ENCODE measurements at regions not wholly inside any gene's neighbourhood (a gene's known extent, or its start where the extent isn't known, plus 50 kb on each side); places are given as distances from the start of the nearest gene placed in this dataset.
A peak's percentile ranks its signal among the peaks of the same experiment; 100 is the strongest.

DNA sequence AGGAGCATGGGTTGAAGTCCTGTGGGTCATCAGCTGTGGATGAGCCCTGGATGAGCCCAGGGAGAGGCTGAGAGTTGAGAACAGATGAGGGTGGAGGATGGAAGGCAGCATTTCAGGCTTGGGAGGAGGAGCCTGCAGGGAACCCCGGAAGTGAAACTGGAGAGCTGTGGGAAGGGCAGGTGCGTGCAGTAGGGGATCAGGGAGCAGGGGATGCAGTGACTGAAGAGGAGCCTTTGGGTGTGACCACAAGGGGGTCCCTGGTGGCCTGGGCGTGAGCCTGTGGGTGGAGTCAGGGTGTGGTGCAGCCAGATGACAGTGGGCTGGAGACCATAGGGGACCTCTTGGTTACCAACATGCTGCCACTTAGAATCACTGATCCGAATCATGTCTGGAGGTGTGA is 115.5 kb downstream of the PAPOLA start:
- no peak for DNase-seq
- Histone ChIP-seq H3K36me3 (no peaks in the 10 kb centered on the region), H3K4me3 (no peak overlapping the region), H3K4me1 (no peaks in the 10 kb centered on the region), H3K9me3 (no peaks in the 10 kb centered on the region), H3K27ac (no peak overlapping the region), H3K27me3 (no peaks in the 10 kb centered on the region)
- TF ChIP-seq POLR2AphosphoS5 (IDR thresholded peaks at IDR 0.05), result no peak
- TF ChIP-seq EP300 (IDR thresholded peaks at IDR 0.05), result no peak
- TF ChIP-seq POLR2A (IDR thresholded peaks at IDR 0.05), result no peak
- TF ChIP-seq, protein P1, sequence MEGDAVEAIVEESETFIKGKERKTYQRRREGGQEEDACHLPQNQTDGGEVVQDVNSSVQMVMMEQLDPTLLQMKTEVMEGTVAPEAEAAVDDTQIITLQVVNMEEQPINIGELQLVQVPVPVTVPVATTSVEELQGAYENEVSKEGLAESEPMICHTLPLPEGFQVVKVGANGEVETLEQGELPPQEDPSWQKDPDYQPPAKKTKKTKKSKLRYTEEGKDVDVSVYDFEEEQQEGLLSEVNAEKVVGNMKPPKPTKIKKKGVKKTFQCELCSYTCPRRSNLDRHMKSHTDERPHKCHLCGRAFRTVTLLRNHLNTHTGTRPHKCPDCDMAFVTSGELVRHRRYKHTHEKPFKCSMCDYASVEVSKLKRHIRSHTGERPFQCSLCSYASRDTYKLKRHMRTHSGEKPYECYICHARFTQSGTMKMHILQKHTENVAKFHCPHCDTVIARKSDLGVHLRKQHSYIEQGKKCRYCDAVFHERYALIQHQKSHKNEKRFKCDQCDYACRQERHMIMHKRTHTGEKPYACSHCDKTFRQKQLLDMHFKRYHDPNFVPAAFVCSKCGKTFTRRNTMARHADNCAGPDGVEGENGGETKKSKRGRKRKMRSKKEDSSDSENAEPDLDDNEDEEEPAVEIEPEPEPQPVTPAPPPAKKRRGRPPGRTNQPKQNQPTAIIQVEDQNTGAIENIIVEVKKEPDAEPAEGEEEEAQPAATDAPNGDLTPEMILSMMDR (IDR thresholded peaks at IDR 0.05), result no peak
- 76 to 81% methylated on average over 3 to 4 of the region's 4 CpGs for WGBS, 2 donors
- ATAC-seq (ENCODE audit: low FRiP score in 2 of 2), result no peak

DNA sequence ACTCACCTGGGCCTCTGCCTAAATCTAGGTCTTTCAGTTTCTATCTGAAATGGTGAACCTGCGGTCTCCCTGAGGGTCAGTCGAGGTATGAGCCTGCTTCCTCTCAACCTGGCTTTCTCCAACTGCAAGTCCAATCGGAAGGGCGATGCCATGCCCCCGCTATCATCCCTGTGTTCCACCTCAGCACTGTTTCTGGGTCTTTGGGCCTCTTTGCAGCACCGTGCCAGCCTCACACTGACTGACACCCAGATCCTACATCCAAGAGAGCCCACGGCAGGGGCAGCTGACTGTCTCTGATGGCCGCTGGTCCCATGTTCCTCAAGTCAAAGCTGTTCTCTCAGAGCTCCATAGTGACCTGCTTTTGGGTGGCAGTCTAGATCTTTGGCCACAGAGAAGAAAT is 120.7 kb downstream of the PAPOLA start:
- WGBS, 2 donors, result 84 to 100% methylated on average over 6 to 8 of the region's 8 CpGs
- TF ChIP-seq POLR2A (IDR thresholded peaks at IDR 0.05), result no peak
- no peak for TF ChIP-seq EP300 (IDR thresholded peaks at IDR 0.05)
- TF ChIP-seq POLR2AphosphoS5 (IDR thresholded peaks at IDR 0.05), result no peak
- TF ChIP-seq, protein P1 (IDR thresholded peaks at IDR 0.05), result no peak
- DNase-seq (no peak), ATAC-seq (ENCODE audit: low FRiP score in 2 of 2) (no peak)
- Histone ChIP-seq H3K27ac (no peak overlapping the region), H3K4me3 (no peak overlapping the region), H3K36me3 (no peaks in the 10 kb centered on the region), H3K9me3 (no peaks in the 10 kb centered on the region), H3K4me1 (no peaks in the 10 kb centered on the region), H3K27me3 (no peaks in the 10 kb centered on the region)

DNA sequence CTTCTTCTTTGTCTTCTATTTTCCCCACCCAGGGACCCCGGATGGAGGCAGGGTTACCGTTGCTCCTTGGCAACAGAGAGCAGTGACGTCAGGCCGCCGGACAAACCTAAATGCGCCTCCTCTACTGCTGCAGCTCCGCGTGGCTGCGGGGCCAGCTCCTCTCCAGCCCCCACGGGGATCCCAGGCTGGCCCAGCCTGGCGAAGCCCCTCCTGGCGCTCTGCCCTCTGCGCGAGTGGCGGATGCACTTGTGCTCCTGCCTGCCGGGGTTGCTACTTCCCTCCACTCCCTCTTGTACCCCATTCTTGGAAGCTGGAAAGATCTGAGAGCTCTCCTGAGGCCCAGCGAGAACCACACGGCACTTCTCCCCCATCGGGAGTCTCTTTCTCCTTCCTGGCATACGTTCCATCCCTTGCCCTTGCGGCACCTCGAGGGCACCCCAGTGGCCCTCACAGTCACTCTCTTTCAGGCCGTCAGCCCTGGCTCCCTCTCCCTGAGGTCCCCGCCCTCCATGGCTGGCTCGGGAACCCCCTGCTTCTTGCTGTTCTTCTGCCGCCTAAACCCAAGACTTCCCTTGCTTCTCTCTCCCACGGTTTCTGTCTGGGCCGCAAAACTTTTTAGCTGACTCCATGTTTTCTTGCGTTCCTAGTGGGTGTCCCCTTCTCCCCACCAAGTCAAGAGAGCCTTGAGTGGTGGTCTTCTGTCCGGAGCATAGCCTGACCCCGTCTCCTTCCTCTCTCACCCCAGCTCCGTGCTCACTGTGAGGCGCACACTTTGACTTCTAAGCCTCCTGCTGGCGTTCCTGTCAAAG is 121.7 kb downstream of the PAPOLA start:
- DNase-seq (no peak), ATAC-seq (ENCODE audit: low FRiP score in 2 of 2) (no peak)
- no peaks in the 10 kb centered on the region for H3K4me1 ChIP-seq
- no peaks in the 10 kb centered on the region for H3K27me3 ChIP-seq
- H3K9me3 ChIP-seq, result no peaks in the 10 kb centered on the region
- WGBS, 2 donors, result 82% methylated on average over 31 to 34 of the region's 34 CpGs
- H3K27ac ChIP-seq, result no peak overlapping the region
- TF ChIP-seq POLR2AphosphoS5 (IDR thresholded peaks at IDR 0.05) (no peak), EP300 (IDR thresholded peaks at IDR 0.05) (no peak), POLR2A (IDR thresholded peaks at IDR 0.05) (no peak)
- TF ChIP-seq, protein P1 (IDR thresholded peaks at IDR 0.05), result no peak
- no peaks in the 10 kb centered on the region for H3K36me3 ChIP-seq
- H3K4me3 ChIP-seq, result no peak overlapping the region

DNA sequence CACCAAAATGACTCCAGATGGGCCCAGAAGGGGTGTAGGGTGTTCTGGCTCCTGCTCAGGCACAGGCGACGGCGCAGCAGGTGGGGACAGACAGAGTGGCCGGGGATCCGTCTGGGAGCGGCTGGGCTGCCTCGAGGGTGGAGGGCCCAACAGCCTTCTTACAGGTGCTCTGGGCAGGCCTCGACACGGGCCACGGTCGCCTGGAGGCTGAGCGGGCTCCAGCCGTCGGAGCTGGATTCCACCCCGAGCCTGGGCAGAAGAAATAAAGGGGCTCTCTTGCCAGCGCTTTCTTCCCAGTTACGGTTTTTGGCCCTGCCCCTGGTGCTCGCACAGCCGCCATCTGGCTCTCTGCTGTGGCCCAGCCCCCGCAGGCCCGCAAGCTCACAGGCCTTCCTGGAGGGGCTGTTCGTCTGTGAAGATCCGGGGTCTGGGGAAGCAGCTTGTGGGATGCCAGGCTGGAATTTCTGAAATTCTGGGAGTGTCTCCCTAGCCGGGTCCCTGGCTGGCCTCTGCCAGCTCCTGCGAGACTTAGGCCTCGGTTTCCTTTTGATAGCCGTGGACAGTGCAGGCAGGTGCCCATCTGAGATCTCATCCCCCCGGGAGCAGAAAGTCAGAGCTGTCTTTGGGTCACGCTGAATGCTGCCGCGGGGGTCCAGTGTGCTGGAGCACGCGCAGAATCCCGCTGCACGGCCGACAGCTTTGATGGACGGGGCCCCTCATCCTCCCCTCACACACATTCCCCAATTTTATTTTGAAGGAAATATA is 122.7 kb downstream of the PAPOLA start:
- H3K4me1 ChIP-seq, result no peaks in the 10 kb centered on the region
- ATAC-seq (ENCODE audit: low FRiP score in 2 of 2) (no peak), DNase-seq (peak in 1 of 2 donors; percentile 73)
- TF ChIP-seq, protein P1 (IDR thresholded peaks at IDR 0.05), result no peak
- TF ChIP-seq EP300 (IDR thresholded peaks at IDR 0.05) (no peak), POLR2AphosphoS5 (IDR thresholded peaks at IDR 0.05) (no peak), POLR2A (IDR thresholded peaks at IDR 0.05) (no peak)
- H3K36me3 ChIP-seq, result no peaks in the 10 kb centered on the region
- WGBS, 2 donors, result 76 to 79% methylated on average over 21 to 37 of the region's 37 CpGs
- H3K4me3 ChIP-seq, result no peak overlapping the region
- no peak overlapping the region for H3K27ac ChIP-seq
- H3K27me3 ChIP-seq, result no peaks in the 10 kb centered on the region
- H3K9me3 ChIP-seq, result no peaks in the 10 kb centered on the region

Data from upper lobe of left lung (tissue), 6 donors.